HepG2 (cell line): ENCODE measurements at regions not wholly inside any gene's neighbourhood (a gene's known extent, or its start where the extent isn't known, plus 50 kb on each side); places are given as distances from the start of the nearest gene placed in this dataset.

Experiments
- ATAC-seq: fragments of 200-7000 bp; cut with Tn5 transposase; 3 replicates; pipeline ENCODE4 v1.9.1; 2020; ENCODE audit warnings: mild to moderate bottlenecking, moderate library complexity
- BruUV-seq: library from RNA; stranded (reverse); fragments of 400-500 nt; replicated peaks from 2 replicates; lab custom pipeline; 2021; lab: Mats Ljungman, UMichigan
- CTCF ChIA-PET: fragments of 300-600 bp; formaldehyde crosslinking; extraction: SDS; loops from one replicate; lab custom pipeline; 2021; ENCODE audit warnings: low total read pairs, inconsistent platforms, low intra/inter-chr PET ratio; lab: Yijun Ruan, JAX
- POLR2A ChIA-PET: fragments of 350-600 bp; sonication (Branson Sonifier 250); formaldehyde crosslinking; loops from one replicate; lab custom pipeline; 2020; ENCODE audit warnings: antibody characterized with exemption, inconsistent platforms; lab: Yijun Ruan, JAX
- DNase-seq: peaks from one replicate; pipeline ENCODE4 v3.0.0-alpha.2; 2015; ENCODE audit warnings: low spot score
- FAIRE-seq: peaks from 3 replicates; lab custom pipeline; 2011; peaks lifted over from hg19 to GRCh38; lab: Jason Lieb, UNC
- H2AFZ ChIP-seq: one replicate; pipeline ENCODE4 v1.6.1; 2011; ENCODE audit warnings: low read length, inconsistent platforms
- H3K27ac ChIP-seq: fragments of 300-600 bp; 3 replicates; pipeline ENCODE4 v1.8.0; 2011; ENCODE audit warnings: mixed run types, mild to moderate bottlenecking, mixed read lengths, low read length, inconsistent platforms; ENCODE audit not compliant: insufficient read depth; ENCODE audit errors: extremely low read length
- H3K27me3 ChIP-seq, 2 experiments: fragments of 200-600 bp in 1 of 2; 2 replicates in 1 of 2; 3 replicates in 1 of 2; pipeline versions ENCODE4 v1.6.0 to v1.8.0; 2011; ENCODE audit warnings: low read length in 2 of 2, mild to moderate bottlenecking in 2 of 2, moderate library complexity in 2 of 2, inconsistent platforms in 1 of 2; ENCODE audit not compliant: insufficient read depth in 2 of 2, control insufficient read depth in 1 of 2
- H3K36me3 ChIP-seq, 2 experiments: fragments of 200-600 bp in 1 of 2; replicated peaks in 1 of 2; 2 replicates in 1 of 2; 3 replicates in 1 of 2; pipeline versions ENCODE4 v1.5.1 to v1.8.0; 2011; ENCODE audit warnings: low read length in 2 of 2, inconsistent platforms in 1 of 2; ENCODE audit not compliant: insufficient read depth in 2 of 2, control insufficient read depth in 1 of 2
- H3K4me1 ChIP-seq: 2 replicates; pipeline ENCODE4 v1.5.1; 2012; ENCODE audit warnings: low read length, inconsistent platforms; ENCODE audit not compliant: insufficient read depth
- H3K4me2 ChIP-seq: 2 replicates; pipeline ENCODE4 v1.6.0; 2011; ENCODE audit warnings: low read depth, low read length, inconsistent platforms
- H3K4me3 ChIP-seq, 3 experiments: fragments of 200-600 bp in 1 of 3; sonication (generic), shearing (Covaris generic) in 1 of 3; replicated peaks in 1 of 3; 2 replicates each; pipeline ENCODE4 v1.5.1; 2011 to 2016; ENCODE audit warnings: low read length in 3 of 3, inconsistent platforms in 2 of 3, low read depth in 2 of 3, mild to moderate bottlenecking in 2 of 3, control low read depth in 1 of 3, mixed read lengths in 1 of 3; ENCODE audit not compliant: insufficient read depth in 1 of 3
- H3K79me2 ChIP-seq: one replicate; pipeline ENCODE4 v1.6.1; 2011; ENCODE audit warnings: low read length, inconsistent platforms; ENCODE audit not compliant: insufficient read depth
- H3K9ac ChIP-seq: 2 replicates; pipeline ENCODE4 v1.6.0; 2011; ENCODE audit warnings: mild to moderate bottlenecking, low read depth, low read length, inconsistent platforms; ENCODE audit not compliant: insufficient read depth
- H3K9me3 ChIP-seq: 2 replicates; pipeline ENCODE4 v1.5.1; 2012; ENCODE audit warnings: mild to moderate bottlenecking, low read length
- H4K20me1 ChIP-seq: 2 replicates; pipeline ENCODE4 v1.6.0; 2011; ENCODE audit warnings: inconsistent platforms, mild to moderate bottlenecking, low read length, moderate library complexity; ENCODE audit not compliant: insufficient read depth
- ATF5 ChIP-seq: sonication (generic); formaldehyde crosslinking; IDR thresholded peaks from 2 replicates; pipeline ENCODE4 v1.4.0; 2020; ENCODE audit warnings: mild to moderate bottlenecking, low read depth, missing genetic modification reagents
- FOXK1 ChIP-seq: sonication (generic); formaldehyde crosslinking; IDR thresholded peaks from 2 replicates; pipeline ENCODE4 v1.4.0; 2020; ENCODE audit warnings: low read depth, missing genetic modification reagents, borderline replicate concordance
- GATA4 ChIP-seq: sonication (generic); IDR thresholded peaks from 2 replicates; pipeline ENCODE4 v1.6.1; 2016; ENCODE audit warnings: antibody characterized with exemption, low read depth, borderline replicate concordance
- MEIS2 ChIP-seq: sonication (generic); formaldehyde crosslinking; IDR thresholded peaks from 2 replicates; pipeline ENCODE4 v1.9.0; 2021; ENCODE audit warnings: mild to moderate bottlenecking, missing genetic modification reagents
- SIX1 ChIP-seq: sonication (generic); formaldehyde crosslinking; IDR thresholded peaks from 2 replicates; pipeline ENCODE4 v1.4.0; 2020; ENCODE audit warnings: missing genetic modification reagents, borderline replicate concordance
- THYN1 ChIP-seq: sonication (generic); formaldehyde crosslinking; IDR thresholded peaks from 2 replicates; pipeline ENCODE4 v1.8.1; 2023; ENCODE audit warnings: low read depth, mild to moderate bottlenecking, moderate library complexity, missing genetic modification reagents, borderline replicate concordance
- ZMYM4 ChIP-seq: sonication (generic); formaldehyde crosslinking; IDR thresholded peaks from 2 replicates; pipeline ENCODE4 v1.8.1; 2023; ENCODE audit warnings: mild to moderate bottlenecking, missing genetic modification reagents
- ZNF274 ChIP-seq: sonication (generic); formaldehyde crosslinking; IDR thresholded peaks from 2 replicates; pipeline ENCODE4 v1.5.1; 2020; ENCODE audit warnings: mild to moderate bottlenecking, missing genetic modification reagents
- ZNF326 ChIP-seq: sonication (generic); formaldehyde crosslinking; IDR thresholded peaks from 2 replicates; pipeline ENCODE4 v1.4.0; 2020; ENCODE audit warnings: missing genetic modification reagents, borderline replicate concordance
- ZNF441 ChIP-seq: sonication (generic); formaldehyde crosslinking; IDR thresholded peaks from 2 replicates; pipeline ENCODE4 v1.7.0; 2021; ENCODE audit warnings: missing genetic modification reagents, borderline replicate concordance
- ZNF496 ChIP-seq: sonication (generic); formaldehyde crosslinking; IDR thresholded peaks from 2 replicates; pipeline ENCODE4 v1.8.1; 2023; ENCODE audit warnings: mild to moderate bottlenecking, moderate library complexity, missing genetic modification reagents; ENCODE audit not compliant: insufficient replicate concordance
- ZNF775 ChIP-seq: sonication (generic); formaldehyde crosslinking; IDR thresholded peaks from 2 replicates; pipeline ENCODE4 v1.4.0; 2020; ENCODE audit warnings: missing genetic modification reagents, mild to moderate bottlenecking, moderate library complexity, borderline replicate concordance
- ZSCAN9 ChIP-seq: IDR thresholded peaks from 2 replicates; pipeline ENCODE4 v1.6.1; 2016; ENCODE audit warnings: borderline replicate concordance
- ZXDC ChIP-seq: sonication (generic); formaldehyde crosslinking; IDR thresholded peaks from 2 replicates; pipeline ENCODE4 v1.5.0; 2020; ENCODE audit warnings: mild to moderate bottlenecking, missing genetic modification reagents
- WGBS: methylation state at CpG from one replicate; pipeline ENCODE4 v1.1.6; 2017; ENCODE audit warnings: low lambda C conversion rate; 5-methylcytosine and 5-hydroxymethylcytosine counted together
- in situ Hi-C: cut with HindIII; loops from 2 replicates; pipeline ENCODE4 v1.10.0; 2017; ENCODE audit warnings: low pct_unique_long_range_greater_than_20kb; ENCODE audit not compliant: extremely low pct_ligation_motif_present
- intact Hi-C: fragments of 100-400 bp; cut with micrococcal nuclease; formaldehyde crosslinking; loops from one replicate; pipeline ENCODE4 v1.10.0; 2022; ENCODE audit not compliant: unreplicated experiment

- in situ Hi-C loops (no loop called here), intact Hi-C loops (no loop called here)
- ChIA-PET CTCF (no interaction called here), POLR2A (no interaction called here)
- H3K4me3 ChIP-seq, result no peak overlapping the region
- no peak overlapping the region for H3K27ac ChIP-seq
- no peak for TF ChIP-seq ZXDC
- TF ChIP-seq ZNF326 (CRISPR knock-in tag), result no peak
- TF ChIP-seq ZNF775 (CRISPR knock-in tag), result no peak
- TF ChIP-seq ZMYM4 (CRISPR knock-in tag), result no peak
- TF ChIP-seq ZNF441 (CRISPR knock-in tag), result no peak
- no peak for TF ChIP-seq THYN1 (CRISPR knock-in tag)
- no peak for TF ChIP-seq ZNF496 (CRISPR knock-in tag)
- no peak for TF ChIP-seq ATF5 (CRISPR knock-in tag)
- TF ChIP-seq MEIS2 (CRISPR knock-in tag), result no peak
- TF ChIP-seq SIX1 (CRISPR knock-in tag), result no peak
- TF ChIP-seq GATA4, result no peak
- no peak for TF ChIP-seq ZSCAN9
- no peak for TF ChIP-seq ZNF274 (CRISPR knock-in tag)
- no peak for TF ChIP-seq FOXK1
- no peak overlapping the region for H3K9ac ChIP-seq
- H3K4me2 ChIP-seq, result no peak overlapping the region
- no peaks in the 10 kb centered on the region for H4K20me1 ChIP-seq
- H2AFZ ChIP-seq, result no peak overlapping the region
- DNase-seq, result no peak
- H3K36me3 ChIP-seq, result no peaks in the 10 kb centered on the region
- H3K9me3 ChIP-seq, result 0 out of 2 replicates have a peak, but pooled peaks cover 2% of the 10 kb centered on the region
- no peaks in the 10 kb centered on the region for H3K79me2 ChIP-seq
- no peaks in the 10 kb centered on the region for H3K27me3 ChIP-seq
- no peak for FAIRE-seq
- H3K4me1 ChIP-seq, result no peaks in the 10 kb centered on the region
- no TSS peak for BruUV-seq
- 31% methylated on average over 4 of the region's 4 CpGs for WGBS
- ATAC-seq, result no peak
Measured at GRCh38 chr5:103435136-103435889, 127.3 kb downstream of the NUDT12 start.
